ENCODE measurements at regions not wholly inside any gene's neighbourhood (a gene's known extent, or its start where the extent isn't known, plus 50 kb on each side); places are given as distances from the start of the nearest gene placed in this dataset.

GRCh38 chr5:8788246-8788645, 757.6 kb downstream of the SEMA5A start:
- TF ChIP-seq, protein P1, sequence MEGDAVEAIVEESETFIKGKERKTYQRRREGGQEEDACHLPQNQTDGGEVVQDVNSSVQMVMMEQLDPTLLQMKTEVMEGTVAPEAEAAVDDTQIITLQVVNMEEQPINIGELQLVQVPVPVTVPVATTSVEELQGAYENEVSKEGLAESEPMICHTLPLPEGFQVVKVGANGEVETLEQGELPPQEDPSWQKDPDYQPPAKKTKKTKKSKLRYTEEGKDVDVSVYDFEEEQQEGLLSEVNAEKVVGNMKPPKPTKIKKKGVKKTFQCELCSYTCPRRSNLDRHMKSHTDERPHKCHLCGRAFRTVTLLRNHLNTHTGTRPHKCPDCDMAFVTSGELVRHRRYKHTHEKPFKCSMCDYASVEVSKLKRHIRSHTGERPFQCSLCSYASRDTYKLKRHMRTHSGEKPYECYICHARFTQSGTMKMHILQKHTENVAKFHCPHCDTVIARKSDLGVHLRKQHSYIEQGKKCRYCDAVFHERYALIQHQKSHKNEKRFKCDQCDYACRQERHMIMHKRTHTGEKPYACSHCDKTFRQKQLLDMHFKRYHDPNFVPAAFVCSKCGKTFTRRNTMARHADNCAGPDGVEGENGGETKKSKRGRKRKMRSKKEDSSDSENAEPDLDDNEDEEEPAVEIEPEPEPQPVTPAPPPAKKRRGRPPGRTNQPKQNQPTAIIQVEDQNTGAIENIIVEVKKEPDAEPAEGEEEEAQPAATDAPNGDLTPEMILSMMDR (IDR thresholded peaks at IDR 0.05), result no peak
- no peak for TF ChIP-seq POLR2A (IDR thresholded peaks at IDR 0.05)
